Activated T-helper 2 cell treated with anti-CD3 and anti-CD28 coated beads, Interferon-gamma antibody, Interleukin-2, Interleukin-4, amounts not matched to agents 10 μg/mL and 5 μg/mL and 100 μg/mL, durations not matched to agents 14 hours and 24 hours and 36 hours (primary cell): ENCODE measurements at regions not wholly inside any gene's neighbourhood (a gene's known extent, or its start where the extent isn't known, plus 50 kb on each side); places are given as distances from the start of the nearest gene placed in this dataset.

Source experiments
- DNase-seq: peaks from one replicate; pipeline ENCODE4 v3.0.0; 2021; ENCODE audit warnings: low spot score
- H3K27ac Mint-ChIP-seq: one replicate; pipeline ENCODE4 v1.8.0; 2021; ENCODE audit warnings: mixed read lengths
- H3K27me3 Mint-ChIP-seq: one replicate; pipeline ENCODE4 v1.8.0; 2021; ENCODE audit warnings: low read depth, mixed read lengths
- H3K36me3 Mint-ChIP-seq: one replicate; pipeline ENCODE4 v1.8.0; 2021; ENCODE audit warnings: low read depth, mixed read lengths
- H3K4me1 Mint-ChIP-seq: one replicate; pipeline ENCODE4 v1.8.0; 2021; ENCODE audit warnings: low read depth, mixed read lengths
- H3K4me3 Mint-ChIP-seq: one replicate; pipeline ENCODE4 v1.8.0; 2021; ENCODE audit warnings: low read depth, mild to moderate bottlenecking, moderate library complexity, mixed read lengths
- H3K9me3 Mint-ChIP-seq: one replicate; pipeline ENCODE4 v1.8.0; 2021; ENCODE audit warnings: mixed read lengths
- intact Hi-C: fragments of 100-400 bp; cut with micrococcal nuclease; formaldehyde crosslinking; loops from one replicate; pipeline ENCODE4 v1.15.1; 2023

GRCh38 chr11:112786886-112787530 lies 174.2 kb upstream of the NCAM1 start:
- H3K4me3 Mint-ChIP-seq = no peak overlapping the region
- intact Hi-C loops = no loop called here
- no peaks in the 10 kb centered on the region for H3K9me3 Mint-ChIP-seq
- H3K27ac Mint-ChIP-seq = no peak overlapping the region
- no peaks in the 10 kb centered on the region for H3K36me3 Mint-ChIP-seq
- peaks cover 1% of the 10 kb centered on the region for H3K27me3 Mint-ChIP-seq
- H3K4me1 Mint-ChIP-seq = no peaks in the 10 kb centered on the region
- DNase-seq = no peak

- intact Hi-C loops = no loop called here
- Mint-ChIP-seq H3K36me3 (no peaks in the 10 kb centered on the region), H3K27me3 (no peaks in the 10 kb centered on the region), H3K9me3 (no peaks in the 10 kb centered on the region), H3K4me1 (peaks cover 1% of the 10 kb centered on the region), H3K27ac (no peak overlapping the region), H3K4me3 (no peak overlapping the region)
- DNase-seq = no peak
These were observed 171.7 kb upstream of the NCAM1 start for GRCh38 chr11:112789481-112789880.

GRCh38 chr11:112790286-112790685 lies 170.9 kb upstream of the NCAM1 start:
- Mint-ChIP-seq H3K9me3 (no peaks in the 10 kb centered on the region), H3K27me3 (no peaks in the 10 kb centered on the region), H3K36me3 (no peaks in the 10 kb centered on the region), H3K4me3 (no peak overlapping the region), H3K4me1 (peaks cover 1% of the 10 kb centered on the region), H3K27ac (no peak overlapping the region)
- no peak for DNase-seq
- intact Hi-C loops = no loop called here

- no peak overlapping the region for H3K27ac Mint-ChIP-seq
- H3K4me1 Mint-ChIP-seq = peaks cover 1% of the 10 kb centered on the region
- intact Hi-C loops = no loop called here
- no peak for DNase-seq
- no peaks in the 10 kb centered on the region for H3K36me3 Mint-ChIP-seq
- no peaks in the 10 kb centered on the region for H3K27me3 Mint-ChIP-seq
- H3K9me3 Mint-ChIP-seq = no peaks in the 10 kb centered on the region
- H3K4me3 Mint-ChIP-seq = no peak overlapping the region
These were observed 169.2 kb upstream of the NCAM1 start for GRCh38 chr11:112792070-112792469.

GRCh38 chr11:112793416-112793815 lies 167.8 kb upstream of the NCAM1 start:
- no peaks in the 10 kb centered on the region for H3K27me3 Mint-ChIP-seq
- H3K9me3 Mint-ChIP-seq = no peaks in the 10 kb centered on the region
- no peaks in the 10 kb centered on the region for H3K36me3 Mint-ChIP-seq
- no peak overlapping the region for H3K27ac Mint-ChIP-seq
- no peak overlapping the region for H3K4me3 Mint-ChIP-seq
- peaks cover 1% of the 10 kb centered on the region for H3K4me1 Mint-ChIP-seq
- intact Hi-C loops = no loop called here
- DNase-seq = no peak

- Mint-ChIP-seq H3K27ac (no peak overlapping the region), H3K27me3 (no peaks in the 10 kb centered on the region), H3K9me3 (no peaks in the 10 kb centered on the region), H3K4me1 (peaks cover 1% of the 10 kb centered on the region), H3K4me3 (no peak overlapping the region), H3K36me3 (no peaks in the 10 kb centered on the region)
- intact Hi-C loops = loop anchor here (2.0 kb wide), 2 partner anchors 206 to 494 kb away; no protein-coding TSS in a partner anchor
- DNase-seq = no peak
These were observed 166.8 kb upstream of the NCAM1 start for GRCh38 chr11:112794331-112794846.

- Mint-ChIP-seq H3K4me3 (no peak overlapping the region), H3K4me1 (peaks cover 1% of the 10 kb centered on the region), H3K27ac (no peak overlapping the region), H3K9me3 (no peaks in the 10 kb centered on the region), H3K27me3 (no peaks in the 10 kb centered on the region), H3K36me3 (no peaks in the 10 kb centered on the region)
- intact Hi-C loops = loop anchor here (2.0 kb wide), 2 partner anchors 206 to 494 kb away; no protein-coding TSS in a partner anchor
- DNase-seq = no peak
These were observed 165.9 kb upstream of the NCAM1 start for GRCh38 chr11:112795142-112795815.

GRCh38 chr11:112795911-112796649 lies 165.1 kb upstream of the NCAM1 start:
- no peak for DNase-seq
- H3K4me3 Mint-ChIP-seq = no peak overlapping the region
- H3K27ac Mint-ChIP-seq = no peak overlapping the region
- H3K4me1 Mint-ChIP-seq = peaks cover 1% of the 10 kb centered on the region
- no peaks in the 10 kb centered on the region for H3K36me3 Mint-ChIP-seq
- H3K9me3 Mint-ChIP-seq = no peaks in the 10 kb centered on the region
- H3K27me3 Mint-ChIP-seq = no peaks in the 10 kb centered on the region
- intact Hi-C loops = loop anchor here (2.0 kb wide), 2 partner anchors 207 to 493 kb away; no protein-coding TSS in a partner anchor

- H3K4me1 Mint-ChIP-seq = peaks cover 1% of the 10 kb centered on the region
- no peak overlapping the region for H3K4me3 Mint-ChIP-seq
- intact Hi-C loops = no loop called here
- no peaks in the 10 kb centered on the region for H3K27me3 Mint-ChIP-seq
- H3K9me3 Mint-ChIP-seq = no peaks in the 10 kb centered on the region
- no peak for DNase-seq
- H3K27ac Mint-ChIP-seq = no peak overlapping the region
- no peaks in the 10 kb centered on the region for H3K36me3 Mint-ChIP-seq
These were observed 164.1 kb upstream of the NCAM1 start for GRCh38 chr11:112797092-112797491.

GRCh38 chr11:112797648-112798293 lies 163.4 kb upstream of the NCAM1 start:
- Mint-ChIP-seq H3K27ac (no peak overlapping the region), H3K36me3 (no peaks in the 10 kb centered on the region), H3K9me3 (no peaks in the 10 kb centered on the region), H3K27me3 (no peaks in the 10 kb centered on the region), H3K4me1 (peaks cover 1% of the 10 kb centered on the region), H3K4me3 (no peak overlapping the region)
- intact Hi-C loops = no loop called here
- no peak for DNase-seq

GRCh38 chr11:112801025-112801816 lies 160.0 kb upstream of the NCAM1 start:
- Mint-ChIP-seq H3K36me3 (no peaks in the 10 kb centered on the region), H3K27me3 (no peaks in the 10 kb centered on the region), H3K9me3 (no peaks in the 10 kb centered on the region), H3K4me1 (no peaks in the 10 kb centered on the region), H3K27ac (no peak overlapping the region), H3K4me3 (no peak overlapping the region)
- DNase-seq = no peak
- intact Hi-C loops = no loop called here

GRCh38 chr11:112801817-112802088 lies 159.5 kb upstream of the NCAM1 start:
- Mint-ChIP-seq H3K27me3 (no peaks in the 10 kb centered on the region), H3K27ac (no peak overlapping the region), H3K9me3 (no peaks in the 10 kb centered on the region), H3K4me1 (no peaks in the 10 kb centered on the region), H3K4me3 (no peak overlapping the region), H3K36me3 (no peaks in the 10 kb centered on the region)
- intact Hi-C loops = no loop called here
- no peak for DNase-seq
